ENCODE measurements at regions not wholly inside any gene's neighbourhood (a gene's known extent, or its start where the extent isn't known, plus 50 kb on each side); places are given as distances from the start of the nearest gene placed in this dataset.

DNA sequence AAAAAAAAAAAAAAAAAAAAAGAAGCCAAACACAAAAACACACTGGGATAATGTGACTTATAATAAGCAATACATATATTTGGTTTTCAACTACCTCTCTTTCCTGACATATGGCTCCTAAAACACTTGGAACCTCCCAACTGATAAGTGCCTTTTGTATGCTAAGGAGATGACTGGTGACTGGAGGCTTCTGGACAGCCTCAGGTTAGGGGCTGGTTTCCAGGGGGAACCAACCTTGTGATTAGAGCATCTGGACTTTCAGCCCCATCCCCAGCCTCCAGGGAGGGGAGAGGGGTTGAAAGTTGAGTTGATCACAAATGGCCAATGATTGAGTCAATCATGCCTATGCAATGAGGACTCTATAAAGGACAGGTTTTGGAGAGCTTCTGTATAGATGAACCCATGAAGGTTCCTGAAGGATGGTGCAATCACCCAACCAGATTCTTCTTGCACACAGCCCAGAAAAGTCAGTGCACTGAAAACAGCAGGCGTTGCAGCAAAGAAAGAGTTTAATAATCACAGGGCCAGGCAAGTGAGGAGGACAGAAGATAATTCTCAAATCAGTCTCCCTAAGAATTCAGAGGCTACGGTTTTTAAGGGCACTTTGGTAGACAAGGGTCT lies 276.7 kb downstream of the AUH start:
- no peaks in the 10 kb centered on the region for H3K4me1 ChIP-seq (ENCODE audit: control insufficient read depth, insufficient read depth, low read length)
- H3K4me3 ChIP-seq (ENCODE audit: low read length), result no peak overlapping the region
- H3K9ac ChIP-seq (ENCODE audit: low read length), result no peak overlapping the region
- H3K9me3 ChIP-seq (ENCODE audit: control insufficient read depth, low read length), result no peaks in the 10 kb centered on the region
- H3K27me3 ChIP-seq (ENCODE audit: control insufficient read depth, insufficient read depth, low read length), result no peaks in the 10 kb centered on the region
- H3K36me3 ChIP-seq (ENCODE audit: control insufficient read depth, insufficient read depth, low read length), result no peaks in the 10 kb centered on the region

DNA sequence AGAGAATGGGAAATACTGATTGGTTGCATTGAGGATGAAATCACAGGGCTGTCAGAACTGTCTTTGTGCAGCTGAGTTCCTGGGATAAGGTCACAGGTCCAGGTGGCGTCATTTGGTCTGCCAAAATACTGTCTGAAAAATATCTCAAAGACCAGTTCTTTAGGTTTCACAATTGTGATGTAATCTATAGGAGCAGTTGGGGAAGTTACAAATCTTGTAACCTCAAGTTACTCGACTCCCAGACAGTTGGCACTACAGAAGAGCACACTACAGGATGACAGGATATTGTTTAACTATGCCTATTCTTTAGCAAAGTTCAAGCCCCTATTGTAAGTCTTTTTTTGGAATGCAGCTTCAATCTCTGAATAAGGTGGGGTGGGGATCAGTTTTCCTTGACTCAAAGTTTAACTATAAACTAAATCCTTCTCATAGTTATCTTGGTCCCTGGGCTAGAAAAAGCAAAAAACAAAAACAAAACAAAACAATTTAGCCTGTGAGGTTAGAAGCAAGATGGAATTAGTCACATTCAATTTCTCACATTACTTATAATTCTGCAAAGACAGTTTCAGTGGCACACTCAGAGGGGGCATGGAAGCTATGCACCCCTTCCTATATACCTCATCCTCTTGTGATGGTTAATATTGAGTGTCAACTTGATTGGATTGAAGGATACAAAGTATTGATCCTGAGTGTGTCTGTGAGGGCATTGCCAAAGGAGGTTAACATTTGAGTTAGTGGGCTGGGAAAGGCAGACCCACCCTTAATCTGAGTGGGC lies 276.0 kb downstream of the AUH start:
- H3K4me1 ChIP-seq (ENCODE audit: control insufficient read depth, insufficient read depth, low read length), result no peaks in the 10 kb centered on the region
- H3K9ac ChIP-seq (ENCODE audit: low read length), result no peak overlapping the region
- no peaks in the 10 kb centered on the region for H3K27me3 ChIP-seq (ENCODE audit: control insufficient read depth, insufficient read depth, low read length)
- no peaks in the 10 kb centered on the region for H3K9me3 ChIP-seq (ENCODE audit: control insufficient read depth, low read length)
- no peaks in the 10 kb centered on the region for H3K36me3 ChIP-seq (ENCODE audit: control insufficient read depth, insufficient read depth, low read length)
- no peak overlapping the region for H3K4me3 ChIP-seq (ENCODE audit: low read length)

DNA sequence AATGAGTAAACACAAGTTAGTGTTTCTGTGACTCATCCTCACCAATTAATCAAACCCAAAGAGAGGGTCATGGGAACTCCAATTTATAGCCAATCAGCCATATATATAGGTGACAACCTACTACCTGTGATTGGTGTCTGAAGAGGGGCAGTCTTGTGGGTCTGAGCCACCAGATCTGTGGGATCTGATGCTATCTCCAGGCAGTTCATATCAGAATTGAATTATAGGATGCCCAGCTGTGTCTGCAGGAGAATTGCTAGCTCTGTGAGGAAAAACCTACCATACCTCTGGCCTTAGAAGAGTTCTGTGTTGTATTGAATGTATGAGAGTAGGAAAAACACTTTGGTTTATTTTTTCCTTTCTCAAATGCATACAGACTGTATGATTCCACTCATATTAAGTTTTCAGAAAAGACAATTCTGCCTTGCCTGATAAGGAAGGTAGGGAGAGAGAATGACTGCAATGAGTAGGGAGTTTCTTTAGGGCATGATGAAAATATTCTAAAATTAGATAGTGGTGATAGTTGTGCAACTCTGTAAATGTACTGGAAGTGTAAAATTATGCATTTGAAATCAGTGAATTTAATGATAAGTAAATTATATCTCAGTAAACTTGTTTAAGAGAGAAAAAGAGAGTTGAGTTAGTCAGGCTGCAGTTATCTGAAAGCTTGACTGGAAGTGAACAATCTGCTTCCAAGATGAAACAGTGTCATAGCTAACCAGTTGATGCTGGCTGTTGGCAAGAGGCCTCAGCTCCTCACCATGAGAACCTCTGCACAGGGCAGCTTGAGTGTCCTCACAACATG lies 274.9 kb downstream of the AUH start:
- Histone ChIP-seq H3K4me1 (ENCODE audit: control insufficient read depth, insufficient read depth, low read length) (no peaks in the 10 kb centered on the region), H3K9ac (ENCODE audit: low read length) (no peak overlapping the region)

GRCh38 chr9:91087462-91087759 lies 274.3 kb downstream of the AUH start:
- Histone ChIP-seq H3K9ac (ENCODE audit: low read length) (no peak overlapping the region), H3K4me1 (ENCODE audit: control insufficient read depth, insufficient read depth, low read length) (no peaks in the 10 kb centered on the region), H3K27me3 (ENCODE audit: control insufficient read depth, insufficient read depth, low read length) (no peaks in the 10 kb centered on the region), H3K9me3 (ENCODE audit: control insufficient read depth, low read length) (no peaks in the 10 kb centered on the region), H3K36me3 (ENCODE audit: control insufficient read depth, insufficient read depth, low read length) (no peaks in the 10 kb centered on the region), H3K4me3 (ENCODE audit: low read length) (no peak overlapping the region)

More for the DNA sequence above, 274.9 kb downstream of the AUH start:
- no peaks in the 10 kb centered on the region for H3K9me3 ChIP-seq (ENCODE audit: control insufficient read depth, low read length)
- H3K4me3 ChIP-seq (ENCODE audit: low read length), result no peak overlapping the region
- H3K36me3 ChIP-seq (ENCODE audit: control insufficient read depth, insufficient read depth, low read length), result no peaks in the 10 kb centered on the region
- no peaks in the 10 kb centered on the region for H3K27me3 ChIP-seq (ENCODE audit: control insufficient read depth, insufficient read depth, low read length)

DNA sequence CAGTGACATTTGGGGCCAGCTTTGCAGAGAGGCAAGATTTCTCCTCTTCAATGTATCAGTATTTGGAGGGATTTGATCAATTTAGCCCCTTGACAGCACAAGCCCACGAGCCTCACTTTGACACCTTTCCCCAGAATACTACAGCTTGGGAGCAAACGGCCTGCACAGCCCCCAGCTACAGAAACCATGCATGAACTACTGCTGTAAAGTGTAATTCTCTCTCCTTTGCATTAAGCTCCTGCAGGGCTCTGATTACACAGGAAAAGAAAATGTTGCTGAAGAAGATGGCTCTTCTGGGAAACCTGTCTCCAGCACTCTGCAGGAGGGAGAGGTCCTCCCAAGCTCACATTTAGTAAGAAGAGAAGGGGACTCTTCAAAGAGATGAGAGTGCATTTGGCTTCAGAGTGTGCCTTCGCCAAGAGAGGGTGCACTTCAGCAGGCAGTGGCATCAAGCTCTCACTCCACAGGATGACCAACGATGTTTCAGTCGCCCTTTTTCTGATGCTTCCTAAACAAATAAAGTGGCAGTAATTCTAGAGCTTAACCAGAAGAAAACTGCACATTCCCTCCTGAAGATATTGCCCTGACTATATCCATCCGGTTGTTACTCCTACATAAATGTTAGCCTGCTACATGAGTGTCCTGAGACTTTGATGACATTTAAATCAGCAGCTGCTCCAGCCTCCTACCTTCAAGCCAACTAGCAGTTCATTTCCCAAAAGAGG lies 272.2 kb downstream of the AUH start:
- Histone ChIP-seq H3K27me3 (ENCODE audit: control insufficient read depth, insufficient read depth, low read length) (no peaks in the 10 kb centered on the region), H3K4me1 (ENCODE audit: control insufficient read depth, insufficient read depth, low read length) (no peaks in the 10 kb centered on the region), H3K9ac (ENCODE audit: low read length) (no peak overlapping the region), H3K4me3 (ENCODE audit: low read length) (no peak overlapping the region), H3K9me3 (ENCODE audit: control insufficient read depth, low read length) (no peaks in the 10 kb centered on the region), H3K36me3 (ENCODE audit: control insufficient read depth, insufficient read depth, low read length) (no peaks in the 10 kb centered on the region)

DNA sequence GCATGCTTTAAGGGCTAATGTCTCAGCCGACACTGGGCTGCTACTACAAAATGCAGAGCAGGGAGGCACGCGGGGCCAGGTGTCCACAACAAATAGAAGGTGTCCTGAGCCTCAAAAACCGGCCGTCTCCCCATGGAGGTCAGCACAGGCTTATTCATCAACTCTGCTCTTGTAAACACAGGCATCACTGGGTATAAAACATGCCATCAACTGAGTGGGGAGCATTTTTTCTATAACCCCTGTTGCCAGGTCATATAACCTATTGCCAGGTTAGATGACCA lies 271.6 kb downstream of the AUH start:
- Histone ChIP-seq H3K9ac (ENCODE audit: low read length) (no peak overlapping the region), H3K4me3 (ENCODE audit: low read length) (no peak overlapping the region), H3K36me3 (ENCODE audit: control insufficient read depth, insufficient read depth, low read length) (no peaks in the 10 kb centered on the region), H3K27me3 (ENCODE audit: control insufficient read depth, insufficient read depth, low read length) (no peaks in the 10 kb centered on the region), H3K4me1 (ENCODE audit: control insufficient read depth, insufficient read depth, low read length) (no peaks in the 10 kb centered on the region), H3K9me3 (ENCODE audit: control insufficient read depth, low read length) (no peaks in the 10 kb centered on the region)

GRCh38 chr9:91092214-91092613 lies 269.5 kb downstream of the AUH start:
- H3K27me3 ChIP-seq (ENCODE audit: control insufficient read depth, insufficient read depth, low read length), result no peaks in the 10 kb centered on the region
- H3K9me3 ChIP-seq (ENCODE audit: control insufficient read depth, low read length), result no peaks in the 10 kb centered on the region
- no peaks in the 10 kb centered on the region for H3K36me3 ChIP-seq (ENCODE audit: control insufficient read depth, insufficient read depth, low read length)
- H3K4me1 ChIP-seq (ENCODE audit: control insufficient read depth, insufficient read depth, low read length), result no peaks in the 10 kb centered on the region
- no peak overlapping the region for H3K4me3 ChIP-seq (ENCODE audit: low read length)
- no peak overlapping the region for H3K9ac ChIP-seq (ENCODE audit: low read length)

GRCh38 chr9:91094324-91095088 lies 267.2 kb downstream of the AUH start:
- H3K36me3 ChIP-seq (ENCODE audit: control insufficient read depth, insufficient read depth, low read length), result no peaks in the 10 kb centered on the region
- H3K4me1 ChIP-seq (ENCODE audit: control insufficient read depth, insufficient read depth, low read length), result peaks cover 3% of the 10 kb centered on the region
- H3K9ac ChIP-seq (ENCODE audit: low read length), result no peak overlapping the region
- H3K27me3 ChIP-seq (ENCODE audit: control insufficient read depth, insufficient read depth, low read length), result no peaks in the 10 kb centered on the region
- no peaks in the 10 kb centered on the region for H3K9me3 ChIP-seq (ENCODE audit: control insufficient read depth, low read length)
- H3K4me3 ChIP-seq (ENCODE audit: low read length), result no peak overlapping the region

GRCh38 chr9:91098203-91098850 lies 263.4 kb downstream of the AUH start:
- no peaks in the 10 kb centered on the region for H3K36me3 ChIP-seq (ENCODE audit: control insufficient read depth, insufficient read depth, low read length)
- no peaks in the 10 kb centered on the region for H3K27me3 ChIP-seq (ENCODE audit: control insufficient read depth, insufficient read depth, low read length)
- peaks cover 19% of the 10 kb centered on the region for H3K4me1 ChIP-seq (ENCODE audit: control insufficient read depth, insufficient read depth, low read length)
- no peak overlapping the region for H3K4me3 ChIP-seq (ENCODE audit: low read length)
- no peak overlapping the region for H3K9ac ChIP-seq (ENCODE audit: low read length)
- H3K9me3 ChIP-seq (ENCODE audit: control insufficient read depth, low read length), result no peaks in the 10 kb centered on the region

DNA sequence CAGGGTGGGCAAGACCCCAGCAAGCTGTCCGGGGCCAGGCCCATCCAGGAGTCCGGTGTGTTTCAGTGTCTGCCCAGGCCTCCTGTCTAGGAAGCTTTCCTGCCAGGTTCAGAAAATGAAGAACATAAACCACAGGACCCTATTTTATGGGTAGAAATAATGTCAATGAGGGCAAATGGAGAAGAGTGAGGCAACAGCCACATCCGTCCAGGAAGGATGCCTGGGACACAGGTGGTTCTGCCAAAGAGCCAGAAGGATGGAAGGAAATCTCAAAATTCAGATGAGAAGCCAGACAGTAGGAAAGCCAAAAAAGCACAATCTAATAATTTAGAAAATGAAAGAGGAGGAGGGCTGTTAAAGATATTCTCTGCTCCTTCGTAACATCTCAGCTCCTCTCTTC lies 262.3 kb downstream of the AUH start:
- H3K36me3 ChIP-seq (ENCODE audit: control insufficient read depth, insufficient read depth, low read length), result no peaks in the 10 kb centered on the region
- no peak overlapping the region for H3K4me3 ChIP-seq (ENCODE audit: low read length)
- no peak overlapping the region for H3K9ac ChIP-seq (ENCODE audit: low read length)
- H3K27me3 ChIP-seq (ENCODE audit: control insufficient read depth, insufficient read depth, low read length), result no peaks in the 10 kb centered on the region
- H3K9me3 ChIP-seq (ENCODE audit: control insufficient read depth, low read length), result no peaks in the 10 kb centered on the region
- peaks cover 19% of the 10 kb centered on the region for H3K4me1 ChIP-seq (ENCODE audit: control insufficient read depth, insufficient read depth, low read length)

DNA sequence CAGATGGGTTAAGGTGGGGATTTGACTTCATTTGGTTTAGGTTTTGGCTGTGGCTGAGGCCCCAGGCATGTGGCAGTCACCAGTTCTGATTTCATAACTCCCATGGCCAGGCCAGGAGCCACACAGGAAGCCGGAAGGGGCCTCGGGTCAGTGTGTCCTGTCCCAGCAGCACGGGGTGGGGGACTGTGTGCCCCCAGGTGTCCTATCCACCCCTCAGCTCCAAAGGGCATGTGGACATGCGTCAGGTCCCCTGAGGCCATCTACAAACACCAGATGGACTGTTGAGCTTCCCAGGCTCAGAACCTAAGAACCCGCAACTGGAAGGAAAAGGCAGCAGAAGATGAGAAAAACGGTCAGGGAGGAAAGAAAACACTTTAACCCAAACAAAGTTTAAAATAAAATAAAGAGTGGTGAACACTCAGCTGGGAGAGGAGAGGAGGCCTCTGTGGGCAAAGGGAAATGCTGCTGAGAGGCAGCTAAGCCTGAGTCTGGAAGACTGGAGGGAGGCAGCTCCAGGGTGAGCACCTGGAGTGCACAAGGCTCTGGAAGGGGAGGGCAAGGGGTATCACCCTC lies 260.8 kb downstream of the AUH start:
- Histone ChIP-seq H3K9me3 (ENCODE audit: control insufficient read depth, low read length) (no peaks in the 10 kb centered on the region), H3K4me3 (ENCODE audit: low read length) (no peak overlapping the region), H3K4me1 (ENCODE audit: control insufficient read depth, insufficient read depth, low read length) (peaks cover 19% of the 10 kb centered on the region), H3K27me3 (ENCODE audit: control insufficient read depth, insufficient read depth, low read length) (no peaks in the 10 kb centered on the region), H3K9ac (ENCODE audit: low read length) (no peak overlapping the region), H3K36me3 (ENCODE audit: control insufficient read depth, insufficient read depth, low read length) (no peaks in the 10 kb centered on the region)
